ENCODE measurements at regions not wholly inside any gene's neighbourhood (a gene's known extent, or its start where the extent isn't known, plus 50 kb on each side); places are given as distances from the start of the nearest gene placed in this dataset.

DNA sequence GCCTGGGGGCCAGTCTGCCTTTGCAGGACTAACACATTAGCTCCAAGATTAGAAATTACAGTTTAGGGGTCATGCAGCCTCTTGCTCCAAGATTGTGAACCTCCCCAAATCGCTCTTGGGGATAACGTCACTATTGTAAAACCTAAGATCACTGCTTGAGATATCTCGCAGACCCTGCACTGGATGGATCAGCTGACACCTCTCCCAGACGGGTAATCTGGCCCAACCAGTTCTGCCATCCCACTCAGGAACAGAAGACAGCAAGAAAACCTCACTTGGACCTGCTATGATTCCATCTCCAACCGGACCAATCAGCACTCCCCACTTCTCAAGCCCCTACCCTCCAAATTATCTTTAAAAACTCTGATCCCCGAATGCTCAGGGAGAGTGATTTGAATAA is 431.2 kb downstream of the GPM6A start:
- no peak for DNase-seq

- no peak for DNase-seq
These were observed 426.3 kb downstream of the GPM6A start for GRCh38 chr4:175385797-175386196.

GRCh38 chr4:175386776-175387507 is 425.1 kb downstream of the GPM6A start:
- no peak for DNase-seq

DNA sequence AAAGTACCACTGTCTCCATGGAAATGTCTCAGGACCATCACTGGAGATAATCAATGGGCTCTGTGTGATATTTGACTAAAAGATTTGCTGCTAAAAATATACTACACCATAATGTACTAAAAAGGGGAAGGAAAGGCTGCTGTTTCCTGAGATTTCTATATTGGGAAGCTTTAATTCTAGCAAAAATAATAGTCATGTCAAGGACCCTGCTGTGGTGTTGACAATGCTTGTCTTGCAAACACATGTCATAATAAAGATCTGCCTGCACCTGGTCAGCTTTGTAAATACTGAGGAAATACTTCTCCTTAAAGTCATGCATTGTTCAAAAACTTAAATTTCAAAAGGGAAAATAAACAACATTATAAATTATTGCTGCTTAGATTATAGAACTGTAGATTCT is 417.9 kb downstream of the GPM6A start:
- DNase-seq, result no peak

GRCh38 chr4:175405961-175406360 is 406.1 kb downstream of the GPM6A start:
- no peak for DNase-seq

DNA sequence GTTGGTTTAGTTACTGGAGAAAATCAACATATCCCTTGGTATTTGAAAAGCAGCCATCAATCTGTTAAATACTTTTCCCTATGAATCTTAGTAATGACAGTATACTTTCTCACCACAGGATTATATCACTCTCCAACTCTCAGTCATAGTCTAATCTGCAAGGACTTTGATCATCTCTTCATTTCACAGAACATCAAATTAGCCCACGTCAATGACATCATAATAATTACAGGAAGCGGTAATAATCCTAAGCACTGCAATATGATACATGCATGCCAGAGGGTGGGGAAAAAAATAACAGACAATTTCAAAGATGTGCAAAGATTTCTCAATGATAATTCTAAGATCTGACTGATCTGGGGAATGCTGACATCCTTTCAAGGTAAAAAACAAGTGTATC is 404.1 kb downstream of the GPM6A start:
- no peak for DNase-seq

DNA sequence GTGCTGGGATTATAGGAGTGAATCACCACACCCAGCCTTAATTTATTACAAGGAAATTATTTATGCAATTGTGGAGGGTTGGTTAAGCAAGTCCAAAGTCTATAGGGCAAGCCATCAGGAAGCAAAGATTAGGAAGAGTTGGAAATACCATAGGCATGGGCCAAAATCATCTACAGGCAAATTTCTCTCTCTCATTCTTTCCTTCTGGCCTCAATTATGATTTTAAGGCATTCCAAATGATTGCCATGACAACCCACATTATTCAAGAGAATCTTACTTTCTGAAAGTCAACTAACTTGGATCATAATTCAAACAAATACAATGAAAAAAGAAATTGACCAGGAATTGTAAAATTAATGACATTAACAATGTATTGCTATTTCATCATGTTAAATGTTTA is 400.8 kb downstream of the GPM6A start:
- no peak for DNase-seq

DNA sequence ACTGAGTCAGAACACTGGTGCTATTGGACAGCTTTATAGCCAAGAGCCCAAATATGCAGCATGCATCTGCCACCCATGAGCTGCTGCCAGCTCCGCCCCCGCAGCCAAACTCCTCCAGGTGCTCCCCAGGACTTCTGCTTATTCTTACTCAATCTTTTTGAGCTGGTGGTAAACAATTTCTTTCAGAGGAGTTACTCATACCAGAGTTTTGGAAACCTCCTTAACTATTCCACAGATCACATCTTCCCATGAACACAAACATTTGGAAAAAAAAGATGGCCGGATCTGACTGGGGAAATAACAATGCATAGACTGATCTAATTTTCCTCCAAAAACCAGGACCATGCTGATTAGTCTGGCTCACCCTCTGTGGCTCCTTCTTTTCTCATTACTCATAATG is 399.9 kb downstream of the GPM6A start:
- no peak for DNase-seq

GRCh38 chr4:175412746-175413145 is 399.3 kb downstream of the GPM6A start:
- DNase-seq, result no peak

- no peak for DNase-seq
These were observed 398.5 kb downstream of the GPM6A start for GRCh38 chr4:175413561-175413960.

DNA sequence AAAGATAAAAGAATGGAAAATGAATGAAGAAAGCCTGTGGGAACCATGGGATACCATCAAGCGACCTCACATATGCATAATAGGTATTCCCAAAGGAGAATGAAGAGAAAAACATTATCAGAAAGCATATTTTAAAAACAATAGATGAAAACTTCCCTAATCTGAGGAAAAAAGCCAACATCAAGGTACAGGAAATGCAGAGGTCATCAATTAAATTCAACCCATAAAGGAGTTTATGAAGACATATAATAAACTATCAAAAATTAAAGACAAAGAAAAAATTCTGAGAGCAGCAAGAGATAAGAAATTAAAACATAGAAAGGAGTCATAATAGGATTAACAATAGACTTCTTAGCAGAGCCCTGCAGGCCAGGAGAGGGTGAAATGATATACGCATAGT is 397.5 kb downstream of the GPM6A start:
- DNase-seq, result no peak

DNA sequence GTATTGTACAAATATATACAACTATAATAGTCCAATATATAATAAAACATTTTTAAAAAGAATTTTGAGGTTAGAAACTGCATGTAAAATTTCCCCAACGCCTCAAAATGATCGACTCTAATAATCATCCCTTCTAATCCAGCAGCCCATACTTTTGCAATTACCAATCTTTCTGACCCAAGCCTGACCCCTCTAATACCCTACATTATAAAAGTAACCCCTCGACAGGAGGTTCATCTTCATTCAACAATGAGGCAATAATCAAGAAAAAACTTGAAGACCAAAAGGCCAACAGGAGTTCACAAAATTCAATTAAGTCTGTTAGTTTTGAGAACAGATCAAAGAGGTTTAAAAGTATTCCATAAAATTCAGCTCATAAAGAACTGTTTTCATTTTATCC is 393.5 kb downstream of the GPM6A start:
- no peak for DNase-seq

GRCh38 chr4:175419236-175419718 is 392.8 kb downstream of the GPM6A start:
- DNase-seq, result no peak

DNA sequence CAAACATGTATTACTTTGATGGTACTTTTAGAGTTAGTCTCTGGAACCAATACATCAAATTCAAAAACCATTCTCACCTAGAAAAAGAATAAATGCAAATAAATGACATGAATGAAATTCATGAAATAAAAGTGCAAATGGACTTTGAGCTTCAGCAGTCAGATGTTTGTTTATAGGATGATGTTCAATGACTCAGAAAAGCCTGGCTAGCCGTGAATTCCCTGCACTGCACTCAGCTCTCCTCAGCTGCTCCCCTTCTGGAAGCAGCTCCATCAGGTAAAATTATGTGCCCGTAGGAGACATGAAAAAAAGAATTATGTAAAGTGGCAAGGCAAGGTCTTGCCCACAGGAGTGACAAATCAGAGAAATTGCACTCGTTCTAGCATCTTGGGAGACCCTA is 390.6 kb downstream of the GPM6A start:
- no peak for DNase-seq

- no peak for DNase-seq
These were observed 389.7 kb downstream of the GPM6A start for GRCh38 chr4:175422331-175422730.

- DNase-seq, result no peak
These were observed 388.0 kb downstream of the GPM6A start for GRCh38 chr4:175424111-175424510.

DNA sequence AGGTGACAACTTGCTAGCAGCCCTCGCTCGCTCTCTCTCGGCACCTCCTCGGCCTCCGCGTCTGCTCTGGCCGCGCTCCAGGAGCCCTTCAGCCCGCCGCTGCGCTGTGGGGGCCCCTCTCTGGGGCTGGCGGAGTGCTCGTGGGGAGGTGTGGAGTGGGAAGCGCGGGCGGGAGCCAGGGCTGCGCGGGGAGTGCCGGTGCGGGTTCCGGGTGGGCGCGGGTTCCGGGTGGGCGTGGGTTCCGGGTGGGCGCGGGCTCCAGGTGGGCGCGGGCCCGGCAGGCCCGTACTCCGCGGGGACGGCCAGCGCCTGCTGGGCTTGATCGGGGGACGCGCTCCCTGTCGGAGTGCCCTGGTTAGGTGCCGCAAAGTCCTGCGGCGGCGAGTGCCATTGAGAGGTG is 384.3 kb downstream of the GPM6A start:
- DNase-seq, result no peak

DNA sequence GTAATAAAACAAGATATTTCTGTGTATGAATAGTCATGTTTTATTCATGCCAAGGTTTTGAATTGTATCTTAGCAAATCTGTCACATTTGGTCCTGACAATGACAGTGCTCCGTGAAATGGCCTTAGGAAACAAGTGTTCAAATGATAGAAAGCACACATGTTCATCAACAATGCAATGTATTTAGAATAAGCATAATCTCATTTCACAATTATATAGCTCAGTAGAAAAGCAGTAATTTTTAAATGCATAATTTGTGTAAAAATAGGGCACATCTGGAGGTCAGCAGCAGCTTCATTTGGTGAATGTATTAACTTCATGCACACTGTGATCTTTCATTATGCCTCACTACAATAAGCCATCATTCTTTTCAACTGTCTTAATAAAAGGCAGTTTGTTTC is 380.4 kb downstream of the GPM6A start:
- DNase-seq, result no peak

DNA sequence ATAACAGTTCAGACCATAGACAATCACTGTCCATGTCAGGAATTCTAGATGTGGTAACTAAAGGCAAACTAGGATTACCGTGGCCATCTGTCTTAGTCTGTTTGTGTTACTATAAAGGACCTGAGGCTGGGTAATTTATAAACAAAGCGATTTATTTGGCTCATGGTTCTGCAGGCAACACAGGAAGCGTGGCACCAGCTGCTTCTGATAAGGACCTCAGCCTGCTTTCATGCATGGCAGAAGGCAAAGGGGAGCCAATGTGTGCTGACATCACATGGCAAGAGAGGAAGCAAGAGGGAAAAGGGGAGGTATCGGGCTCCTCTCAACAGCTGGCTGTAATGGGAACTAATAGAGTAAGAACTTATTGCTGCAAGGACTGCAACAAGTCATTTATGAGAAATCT is 376.7 kb downstream of the GPM6A start:
- DNase-seq, result no peak

- no peak for DNase-seq
These were observed 375.9 kb downstream of the GPM6A start for GRCh38 chr4:175436196-175436595.

DNA sequence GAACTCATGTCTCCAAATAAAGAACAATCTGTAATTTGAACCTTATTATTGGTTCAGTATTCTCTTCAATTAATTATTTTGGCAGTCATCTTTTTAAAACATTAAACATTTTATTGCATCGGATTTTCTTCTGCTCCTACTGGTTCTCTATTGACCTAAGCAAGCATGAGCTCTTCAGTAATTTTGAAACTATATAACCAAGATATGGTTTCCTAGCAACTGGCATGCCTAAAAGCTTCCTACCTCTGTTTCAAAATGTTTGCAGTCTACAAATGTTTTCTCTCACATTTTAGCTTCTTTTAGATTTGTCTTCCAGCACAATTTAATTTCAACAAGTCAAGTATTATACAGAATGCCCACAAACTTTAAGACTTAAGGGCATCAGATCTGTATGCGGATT is 371.3 kb downstream of the GPM6A start:
- DNase-seq, result no peak

DNA sequence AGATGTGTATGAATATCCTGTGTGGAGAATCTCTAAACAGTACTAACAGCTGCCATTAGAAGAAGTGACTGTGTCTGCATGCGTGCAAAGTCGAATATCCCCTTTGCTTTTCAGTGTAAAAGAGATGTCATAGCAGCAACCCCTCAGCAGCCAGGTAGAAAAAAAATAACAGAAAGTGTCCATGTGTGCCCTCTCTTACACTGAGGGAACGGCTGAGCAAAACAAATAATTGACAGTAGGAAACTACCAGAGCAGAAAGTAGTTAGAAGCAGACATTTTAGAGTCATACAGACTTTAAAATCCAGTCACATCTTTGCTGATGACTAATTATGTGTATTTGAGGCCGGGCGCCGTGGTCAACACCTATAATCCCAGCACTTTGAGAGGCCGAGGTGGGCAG is 370.8 kb downstream of the GPM6A start:
- DNase-seq, result no peak

DNA sequence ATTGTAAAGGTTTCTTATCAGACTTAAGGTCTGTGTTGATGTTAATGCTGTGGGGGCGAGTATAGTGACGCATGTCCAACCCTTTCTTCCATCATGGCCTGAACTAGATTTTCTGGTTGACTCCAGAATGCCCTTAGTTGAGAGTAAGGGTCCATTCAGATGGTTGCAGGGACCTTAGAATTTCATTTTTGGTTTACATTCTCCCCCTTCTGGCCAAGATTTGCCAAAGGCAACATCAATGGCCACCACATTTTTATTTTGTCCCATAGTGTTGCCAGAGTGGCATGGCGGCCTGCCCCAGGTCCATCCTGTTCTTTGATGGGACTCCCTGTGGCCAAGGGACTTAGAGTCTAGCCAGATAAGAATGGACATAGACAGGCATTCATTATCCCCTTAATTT is 368.5 kb downstream of the GPM6A start:
- no peak for DNase-seq

DNA sequence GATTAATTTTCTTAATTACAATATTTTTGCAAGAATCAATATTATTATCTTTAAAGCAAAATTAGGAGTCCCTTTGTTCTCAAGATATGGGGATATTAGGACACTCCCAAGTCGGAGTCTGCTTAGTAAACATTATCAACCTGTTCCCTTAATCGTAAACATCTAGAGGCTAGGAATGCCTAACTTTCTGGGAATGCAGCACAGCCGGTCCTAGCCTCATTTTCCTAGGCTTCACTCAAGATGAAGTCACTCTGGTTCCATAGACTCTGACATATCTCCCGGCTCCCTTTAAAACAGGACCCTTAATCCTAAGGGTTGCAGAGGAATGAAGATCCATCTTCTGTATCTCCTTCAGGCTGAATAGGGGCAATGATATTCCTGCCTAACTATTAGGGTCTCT is 367.6 kb downstream of the GPM6A start:
- DNase-seq, result no peak

GRCh38 chr4:175447016-175447415 is 365.0 kb downstream of the GPM6A start:
- DNase-seq, result no peak
